ENCODE measurements at regions not wholly inside any gene's neighbourhood (a gene's known extent, or its start where the extent isn't known, plus 50 kb on each side); places are given as distances from the start of the nearest gene placed in this dataset.

DNA sequence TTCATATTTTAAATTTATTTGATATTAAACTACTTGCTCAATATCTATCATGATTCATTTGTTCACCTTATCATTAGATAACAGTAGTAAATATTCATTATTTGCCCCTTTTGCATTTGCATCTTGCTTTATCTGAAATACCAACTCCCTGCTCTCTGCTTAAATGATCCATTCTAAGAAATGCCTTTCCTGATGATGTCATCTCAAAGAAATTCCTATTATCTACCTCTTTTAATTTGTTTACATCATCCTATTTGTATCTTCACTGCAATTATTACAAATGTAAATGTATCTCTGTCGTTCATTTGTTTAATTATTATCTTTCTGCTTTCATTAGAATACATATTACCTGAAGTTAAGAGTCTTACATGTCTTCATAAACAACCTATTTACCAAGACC lies 549.9 kb downstream of the CBLN2 start:
- Mint-ChIP-seq H3K4me3 (no peak overlapping the region), H3K27ac (ENCODE audit: low read depth) (no peak overlapping the region)

DNA sequence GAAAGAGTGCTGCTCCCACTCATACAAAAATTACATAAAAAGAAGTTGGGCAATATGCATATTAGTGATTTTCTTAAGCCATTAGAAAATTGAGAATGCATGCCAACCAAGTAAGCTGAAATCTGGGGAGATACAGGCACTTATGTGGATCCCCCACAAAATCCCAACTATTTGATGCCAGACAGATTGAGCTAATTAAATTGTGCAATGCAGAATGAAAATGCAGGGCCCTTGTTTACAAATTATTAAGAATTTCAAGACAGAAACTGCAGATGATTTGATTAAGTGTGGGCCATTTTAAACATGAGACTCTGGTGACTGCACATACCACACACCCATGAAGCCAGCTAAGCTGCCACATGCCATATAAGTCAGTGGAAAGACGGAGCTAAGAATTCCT lies 554.5 kb downstream of the CBLN2 start:
- DNase-seq (ENCODE audit: low spot score in 2 of 2), result no peak
- no peak overlapping the region for H3K4me3 Mint-ChIP-seq
- ATAC-seq (replicated peaks; ENCODE audit: extremely low read depth, poor library complexity, severe bottlenecking), result no peak
- H3K27me3 Mint-ChIP-seq, result no peaks in the 10 kb centered on the region
- H3K9me3 Mint-ChIP-seq, result peaks cover 13% of the 10 kb centered on the region
- H3K4me1 Mint-ChIP-seq, result no peaks in the 10 kb centered on the region
- H3K36me3 Mint-ChIP-seq (ENCODE audit: insufficient read depth), result no peaks in the 10 kb centered on the region
- H3K27ac Mint-ChIP-seq (ENCODE audit: low read depth), result no peak overlapping the region

More for the DNA sequence above, 549.9 kb downstream of the CBLN2 start:
- Mint-ChIP-seq H3K36me3 (ENCODE audit: insufficient read depth) (no peaks in the 10 kb centered on the region), H3K27me3 (no peaks in the 10 kb centered on the region), H3K9me3 (peaks cover 14% of the 10 kb centered on the region), H3K4me1 (no peaks in the 10 kb centered on the region)
- ATAC-seq (replicated peaks; ENCODE audit: extremely low read depth, poor library complexity, severe bottlenecking) (no peak), DNase-seq (ENCODE audit: low spot score in 2 of 2) (no peak)

DNA sequence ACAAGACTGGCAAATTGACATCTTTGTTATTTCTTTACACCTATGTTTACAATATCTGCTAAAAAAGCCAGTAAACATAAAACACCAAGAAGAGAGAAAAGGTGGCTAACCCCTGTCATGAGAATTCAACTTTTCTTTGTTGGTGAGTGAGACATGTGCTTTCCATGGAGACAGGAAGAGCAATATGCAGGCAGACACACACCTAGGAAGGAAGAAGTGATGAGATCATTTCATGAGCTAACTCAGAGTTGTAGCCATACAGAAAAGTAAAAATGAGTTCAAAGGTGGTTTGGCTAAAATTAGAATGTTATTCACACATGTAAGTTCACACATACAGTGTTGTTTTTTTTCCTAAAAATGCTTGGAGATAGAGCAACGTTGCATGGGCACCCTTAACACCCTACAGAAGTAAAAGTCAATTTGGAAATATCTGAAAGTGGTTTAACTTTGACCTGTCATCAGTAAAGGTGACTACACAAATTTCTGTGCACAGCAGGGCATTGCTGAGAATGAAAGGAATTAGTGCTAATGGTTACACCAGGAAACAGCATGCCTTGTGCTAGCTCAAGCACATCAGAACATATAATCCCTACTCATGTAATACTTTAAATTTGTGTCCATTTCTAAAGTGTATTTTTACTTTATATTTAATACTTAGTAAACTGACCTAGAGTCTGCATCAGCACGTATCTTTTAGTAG lies 557.6 kb downstream of the CBLN2 start:
- no peak overlapping the region for H3K4me3 Mint-ChIP-seq
- peaks cover 18% of the 10 kb centered on the region for H3K9me3 Mint-ChIP-seq
- no peaks in the 10 kb centered on the region for H3K4me1 Mint-ChIP-seq
- ATAC-seq (replicated peaks; ENCODE audit: extremely low read depth, poor library complexity, severe bottlenecking) (no peak), DNase-seq (ENCODE audit: low spot score in 2 of 2) (no peak)
- H3K27me3 Mint-ChIP-seq, result no peaks in the 10 kb centered on the region
- no peak overlapping the region for H3K27ac Mint-ChIP-seq (ENCODE audit: low read depth)
- H3K36me3 Mint-ChIP-seq (ENCODE audit: insufficient read depth), result no peaks in the 10 kb centered on the region

DNA sequence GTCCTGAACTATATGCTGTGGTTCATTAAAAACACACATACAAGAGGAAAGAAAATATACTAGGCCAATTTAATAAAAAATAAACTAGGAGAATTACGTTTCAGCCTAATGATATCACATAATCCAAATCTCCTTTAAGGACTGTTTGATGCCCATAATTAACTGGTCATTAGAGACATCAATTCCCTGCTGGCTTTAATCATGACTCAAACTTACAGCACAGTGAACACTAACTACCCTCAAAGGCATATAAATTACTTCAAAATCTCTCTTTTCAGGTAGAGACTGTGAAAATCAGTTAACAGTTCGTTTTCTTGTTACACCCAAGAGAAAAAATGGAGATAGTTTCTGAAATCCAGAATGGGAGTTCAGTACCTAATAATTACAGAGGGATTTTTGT lies 567.4 kb downstream of the CBLN2 start:
- Mint-ChIP-seq H3K36me3 (ENCODE audit: insufficient read depth) (no peaks in the 10 kb centered on the region), H3K9me3 (peaks cover 17% of the 10 kb centered on the region), H3K4me1 (no peaks in the 10 kb centered on the region), H3K27me3 (no peaks in the 10 kb centered on the region), H3K4me3 (no peak overlapping the region), H3K27ac (ENCODE audit: low read depth) (no peak overlapping the region)
- ATAC-seq (replicated peaks; ENCODE audit: extremely low read depth, poor library complexity, severe bottlenecking) (no peak), DNase-seq (ENCODE audit: low spot score in 2 of 2) (no peak)

DNA sequence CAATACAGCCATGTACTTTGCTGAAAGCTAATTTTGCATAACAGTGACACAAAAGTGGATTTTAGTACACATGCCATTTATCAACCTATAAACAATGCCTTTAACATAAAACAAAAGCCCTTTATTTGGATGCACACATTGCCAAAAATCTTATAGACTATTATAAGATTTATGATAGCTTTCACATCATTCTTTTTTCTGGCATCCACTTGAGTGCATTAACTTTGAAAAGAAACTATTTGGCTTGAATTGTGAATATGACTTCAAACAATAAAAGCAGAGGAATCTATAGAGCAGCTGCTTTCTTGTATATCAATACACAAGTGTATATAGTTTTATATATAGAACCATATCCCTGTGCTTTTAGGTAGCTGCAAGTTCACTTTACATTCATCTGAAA lies 577.4 kb downstream of the CBLN2 start:
- no peak overlapping the region for H3K4me3 Mint-ChIP-seq
- H3K4me1 Mint-ChIP-seq, result no peaks in the 10 kb centered on the region

DNA sequence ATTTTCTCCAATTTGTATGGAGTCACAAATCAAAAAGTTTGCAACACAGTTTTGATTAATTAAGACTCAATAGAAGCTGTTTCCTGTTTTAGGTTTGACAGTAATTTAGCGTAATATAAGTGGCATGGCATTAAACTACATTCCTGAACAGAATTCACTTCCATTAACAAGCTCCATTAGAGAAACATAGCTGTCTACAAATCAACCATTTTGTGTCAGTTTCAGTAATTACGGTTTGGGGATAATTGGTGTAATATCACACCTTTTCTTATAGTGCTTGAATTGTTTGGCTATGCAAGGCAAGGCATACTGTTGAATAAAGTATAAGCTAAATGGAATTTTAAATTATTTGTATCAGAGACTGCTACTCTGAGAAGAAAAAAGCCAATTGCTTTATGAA lies 585.5 kb downstream of the CBLN2 start:
- no peak for DNase-seq (ENCODE audit: low spot score in 2 of 2)
- no peaks in the 10 kb centered on the region for H3K4me1 Mint-ChIP-seq
- ATAC-seq (replicated peaks; ENCODE audit: extremely low read depth, poor library complexity, severe bottlenecking), result no peak
- H3K27me3 Mint-ChIP-seq, result no peaks in the 10 kb centered on the region
- peaks cover 32% of the 10 kb centered on the region for H3K9me3 Mint-ChIP-seq
- no peak overlapping the region for H3K27ac Mint-ChIP-seq (ENCODE audit: low read depth)
- H3K36me3 Mint-ChIP-seq (ENCODE audit: insufficient read depth), result no peaks in the 10 kb centered on the region
- no peak overlapping the region for H3K4me3 Mint-ChIP-seq

More for the DNA sequence above, 577.4 kb downstream of the CBLN2 start:
- ATAC-seq (replicated peaks; ENCODE audit: extremely low read depth, poor library complexity, severe bottlenecking), result no peak
- no peaks in the 10 kb centered on the region for H3K27me3 Mint-ChIP-seq
- H3K27ac Mint-ChIP-seq (ENCODE audit: low read depth), result no peak overlapping the region
- H3K9me3 Mint-ChIP-seq, result peaks cover 36% of the 10 kb centered on the region
- DNase-seq (ENCODE audit: low spot score in 2 of 2), result no peak
- H3K36me3 Mint-ChIP-seq (ENCODE audit: insufficient read depth), result no peaks in the 10 kb centered on the region

DNA sequence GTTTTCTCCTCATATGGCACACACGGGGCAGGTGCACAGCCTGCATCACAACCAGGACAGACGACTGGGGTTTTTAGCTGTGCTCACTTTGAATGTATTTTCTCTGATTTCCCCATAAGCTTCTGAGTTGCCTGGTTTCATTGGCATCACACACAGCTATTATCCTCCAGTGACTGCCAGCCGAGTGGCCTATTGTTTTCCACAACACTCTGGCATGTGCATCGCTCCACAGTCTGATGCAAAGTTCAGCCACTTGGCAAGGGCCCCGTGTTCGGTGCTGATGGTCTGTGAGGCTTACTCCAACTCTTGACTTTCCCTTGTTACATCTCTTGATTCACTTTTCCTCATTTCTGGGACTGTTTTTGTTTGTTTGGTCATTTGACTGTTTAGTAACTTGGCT lies 593.1 kb downstream of the CBLN2 start:
- Mint-ChIP-seq H3K27me3 (no peaks in the 10 kb centered on the region), H3K27ac (ENCODE audit: low read depth) (no peak overlapping the region), H3K9me3 (peaks cover 17% of the 10 kb centered on the region), H3K4me1 (no peaks in the 10 kb centered on the region), H3K4me3 (no peak overlapping the region), H3K36me3 (ENCODE audit: insufficient read depth) (no peaks in the 10 kb centered on the region)
- DNase-seq (ENCODE audit: low spot score in 2 of 2) (no peak), ATAC-seq (replicated peaks; ENCODE audit: extremely low read depth, poor library complexity, severe bottlenecking) (no peak)

DNA sequence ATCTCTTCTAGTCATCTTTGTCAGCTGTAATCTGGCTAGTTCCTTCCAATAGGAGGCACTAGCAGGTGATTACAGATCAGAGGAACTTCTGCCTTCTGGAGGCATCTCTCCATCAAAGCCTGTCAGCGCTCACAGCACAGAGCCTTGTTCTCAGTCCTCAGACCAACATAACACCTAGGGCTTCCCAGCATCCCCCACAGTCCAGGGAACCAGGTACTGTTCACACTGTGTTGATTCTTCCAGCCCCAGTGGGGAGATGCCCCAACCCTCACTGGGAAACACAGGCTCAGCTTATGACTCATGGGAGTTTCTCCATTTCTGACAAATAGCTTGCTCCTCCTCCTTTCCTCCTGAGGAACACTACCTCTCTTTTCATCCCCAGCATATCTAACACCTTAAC lies 601.7 kb downstream of the CBLN2 start:
- ATAC-seq (replicated peaks; ENCODE audit: extremely low read depth, poor library complexity, severe bottlenecking) (no peak), DNase-seq (ENCODE audit: low spot score in 2 of 2) (no peak)
- Mint-ChIP-seq H3K27ac (ENCODE audit: low read depth) (no peak overlapping the region), H3K4me3 (no peak overlapping the region), H3K27me3 (no peaks in the 10 kb centered on the region), H3K9me3 (peaks cover 31% of the 10 kb centered on the region), H3K36me3 (ENCODE audit: insufficient read depth) (no peaks in the 10 kb centered on the region), H3K4me1 (no peaks in the 10 kb centered on the region)

DNA sequence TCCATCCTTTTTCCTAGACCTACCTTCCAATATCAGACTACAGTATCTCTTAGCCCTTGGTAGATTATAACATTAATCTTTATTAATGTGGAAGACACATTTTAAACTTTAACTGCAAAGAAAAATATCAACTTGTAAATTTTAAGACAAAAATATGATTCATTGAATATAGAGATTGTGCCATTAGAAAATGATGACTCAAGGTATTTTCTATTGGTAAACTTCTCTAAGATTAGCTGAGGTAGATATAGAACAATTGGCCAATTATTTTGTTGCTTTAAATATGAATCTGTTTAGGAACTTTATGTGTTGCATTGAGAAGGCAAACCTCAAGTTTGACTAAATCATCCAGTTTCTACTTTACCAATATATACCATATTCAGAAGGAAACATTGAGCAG lies 604.7 kb downstream of the CBLN2 start:
- H3K4me3 Mint-ChIP-seq, result no peak overlapping the region
- DNase-seq (ENCODE audit: low spot score in 2 of 2) (no peak), ATAC-seq (replicated peaks; ENCODE audit: extremely low read depth, poor library complexity, severe bottlenecking) (no peak)
- no peaks in the 10 kb centered on the region for H3K27me3 Mint-ChIP-seq
- no peaks in the 10 kb centered on the region for H3K4me1 Mint-ChIP-seq
- H3K27ac Mint-ChIP-seq (ENCODE audit: low read depth), result no peak overlapping the region
- H3K36me3 Mint-ChIP-seq (ENCODE audit: insufficient read depth), result no peaks in the 10 kb centered on the region
- H3K9me3 Mint-ChIP-seq, result peaks cover 20% of the 10 kb centered on the region

DNA sequence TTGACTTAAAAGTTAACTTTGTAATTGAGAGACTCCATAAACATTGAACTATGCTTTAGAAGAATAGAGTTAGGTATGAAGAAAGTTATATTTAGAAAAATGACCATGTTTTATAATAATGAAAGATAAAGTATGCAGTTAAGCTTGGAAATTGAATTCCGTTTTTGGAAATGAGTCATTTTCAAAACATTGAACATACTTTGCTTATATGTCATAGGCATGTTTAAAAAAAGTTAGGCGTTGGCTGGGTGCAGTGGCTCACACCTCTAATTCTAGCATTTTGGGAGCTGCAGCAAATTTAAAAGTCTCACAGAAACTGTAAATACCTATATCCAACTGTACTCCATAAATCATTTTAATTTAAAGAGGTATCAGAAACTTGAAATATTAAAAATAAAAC lies 607.4 kb downstream of the CBLN2 start:
- Mint-ChIP-seq H3K4me3 (no peak overlapping the region), H3K27me3 (no peaks in the 10 kb centered on the region), H3K4me1 (no peaks in the 10 kb centered on the region), H3K27ac (ENCODE audit: low read depth) (no peak overlapping the region), H3K9me3 (peaks cover 13% of the 10 kb centered on the region), H3K36me3 (ENCODE audit: insufficient read depth) (no peaks in the 10 kb centered on the region)
- DNase-seq (ENCODE audit: low spot score in 2 of 2) (no peak), ATAC-seq (replicated peaks; ENCODE audit: extremely low read depth, poor library complexity, severe bottlenecking) (no peak)

DNA sequence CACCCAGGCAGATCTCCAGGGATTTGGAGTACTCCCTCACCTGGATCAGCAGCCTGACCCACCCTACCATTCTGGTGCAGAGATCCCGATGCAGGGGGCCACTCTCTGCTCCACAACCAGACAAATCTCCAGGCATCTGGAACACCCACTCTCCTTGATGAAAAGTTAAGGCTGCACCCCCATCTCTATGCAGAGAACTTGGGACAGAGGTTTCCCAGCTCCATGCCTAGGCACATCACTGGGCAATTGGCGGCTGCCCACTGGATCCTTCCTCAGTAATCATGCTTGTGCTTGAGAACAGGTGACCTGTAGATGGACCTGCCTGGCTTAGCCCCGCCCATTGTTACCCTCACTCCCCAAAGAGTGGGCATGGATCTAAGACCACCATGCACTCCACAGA lies 624.9 kb downstream of the CBLN2 start:
- peaks cover 3% of the 10 kb centered on the region for H3K36me3 Mint-ChIP-seq (ENCODE audit: insufficient read depth)
- H3K4me1 Mint-ChIP-seq, result no peaks in the 10 kb centered on the region
- peaks cover 32% of the 10 kb centered on the region for H3K9me3 Mint-ChIP-seq
- H3K27ac Mint-ChIP-seq (ENCODE audit: low read depth), result no peak overlapping the region
- H3K27me3 Mint-ChIP-seq, result no peaks in the 10 kb centered on the region
- no peak for DNase-seq (ENCODE audit: low spot score in 2 of 2)
- H3K4me3 Mint-ChIP-seq, result no peak overlapping the region
- ATAC-seq (replicated peaks; ENCODE audit: extremely low read depth, poor library complexity, severe bottlenecking), result no peak

DNA sequence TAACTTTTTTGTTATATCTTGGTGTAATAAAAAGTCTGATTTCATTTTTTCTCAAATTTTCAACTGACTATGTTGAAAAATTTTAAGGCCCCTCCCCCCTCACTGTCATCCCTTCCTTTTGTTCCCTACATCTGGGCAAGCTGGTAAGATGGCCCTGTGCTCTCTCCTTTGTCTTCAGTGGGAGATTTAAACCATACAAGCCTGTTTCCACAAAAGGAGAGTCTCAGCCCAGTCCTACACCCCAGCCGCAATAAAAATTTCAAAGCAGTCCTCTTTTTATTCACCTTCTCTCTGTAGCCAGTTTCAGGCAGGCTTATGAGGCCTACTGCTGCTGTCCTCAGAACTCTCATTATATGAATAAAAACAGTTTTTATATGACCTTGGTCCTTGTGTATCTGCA lies 630.5 kb downstream of the CBLN2 start:
- H3K4me3 Mint-ChIP-seq, result no peak overlapping the region
- ATAC-seq (replicated peaks; ENCODE audit: extremely low read depth, poor library complexity, severe bottlenecking), result no peak
- H3K4me1 Mint-ChIP-seq, result no peaks in the 10 kb centered on the region
- no peak overlapping the region for H3K27ac Mint-ChIP-seq (ENCODE audit: low read depth)
- no peak for DNase-seq (ENCODE audit: low spot score in 2 of 2)
- H3K36me3 Mint-ChIP-seq (ENCODE audit: insufficient read depth), result no peaks in the 10 kb centered on the region
- peaks cover 27% of the 10 kb centered on the region for H3K9me3 Mint-ChIP-seq
- no peaks in the 10 kb centered on the region for H3K27me3 Mint-ChIP-seq

DNA sequence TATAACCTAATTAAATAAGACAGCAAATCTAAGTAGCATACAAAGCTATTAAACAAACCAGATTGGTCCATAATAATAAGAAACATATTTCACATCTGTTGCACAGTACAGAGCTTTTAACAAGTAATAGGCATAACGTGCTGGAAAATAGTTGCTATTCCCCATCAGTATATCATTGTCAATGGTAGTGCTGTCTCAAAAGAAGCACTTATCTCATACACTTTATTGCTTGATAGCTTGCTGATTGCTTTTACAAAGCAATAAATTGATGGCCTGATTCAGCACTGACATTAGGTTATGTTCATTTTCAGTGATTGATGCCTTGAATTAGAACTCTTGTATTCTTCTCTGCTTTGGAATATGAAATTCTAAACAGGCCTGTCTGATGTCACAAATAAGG lies 641.7 kb downstream of the CBLN2 start:
- no peak overlapping the region for H3K27ac Mint-ChIP-seq (ENCODE audit: low read depth)
- DNase-seq (ENCODE audit: low spot score in 2 of 2), result no peak
- no peak overlapping the region for H3K4me3 Mint-ChIP-seq
- no peak for ATAC-seq (replicated peaks; ENCODE audit: extremely low read depth, poor library complexity, severe bottlenecking)
- H3K9me3 Mint-ChIP-seq, result peaks cover 5% of the 10 kb centered on the region
- no peaks in the 10 kb centered on the region for H3K27me3 Mint-ChIP-seq
- no peaks in the 10 kb centered on the region for H3K4me1 Mint-ChIP-seq
- H3K36me3 Mint-ChIP-seq (ENCODE audit: insufficient read depth), result no peaks in the 10 kb centered on the region
